Lung (tissue), 11 donors: ENCODE measurements at regions not wholly inside any gene's neighbourhood (a gene's known extent, or its start where the extent isn't known, plus 50 kb on each side); places are given as distances from the start of the nearest gene placed in this dataset.

Source experiments
- ATAC-seq: fragments of 200-7000 bp; cut with Tn5 transposase; one replicate; pipeline ENCODE4 v1.9.1; 2020; ENCODE audit warnings: moderate number of reproducible peaks; ENCODE audit not compliant: insufficient read depth, low FRiP score
- DNase-seq, 3 donors: peaks; one replicate each; pipeline ENCODE4 v3.0.0-alpha.2; 2013 to 2017
- H3K27ac ChIP-seq, 2 donors: one replicate each; pipeline ENCODE4 v1.5.1; 2013; ENCODE audit warnings: mild to moderate bottlenecking in 2 of 2, moderate library complexity in 2 of 2, control low read depth in 1 of 2, inconsistent platforms in 1 of 2, low read depth in 1 of 2, low read length in 1 of 2
- H3K27me3 ChIP-seq, 3 donors: one replicate each; pipeline ENCODE4 v1.5.1; 2013; ENCODE audit warnings: low read length in 2 of 3; ENCODE audit not compliant: control insufficient read depth in 3 of 3, insufficient read depth in 3 of 3
- H3K36me3 ChIP-seq, 4 donors: one replicate each; pipeline ENCODE4 v1.5.1; 2013; ENCODE audit warnings: low read length in 4 of 4, mild to moderate bottlenecking in 1 of 4, moderate library complexity in 1 of 4; ENCODE audit not compliant: control insufficient read depth in 4 of 4, insufficient read depth in 4 of 4
- H3K4me1 ChIP-seq, 5 donors: one replicate each; pipeline ENCODE4 v1.5.1; 2013; ENCODE audit warnings: low read length in 5 of 5, mild to moderate bottlenecking in 2 of 5, moderate library complexity in 1 of 5; ENCODE audit not compliant: control insufficient read depth in 5 of 5, insufficient read depth in 5 of 5
- H3K4me3 ChIP-seq: one replicate; pipeline ENCODE4 v1.5.1; 2013; ENCODE audit warnings: mild to moderate bottlenecking, control low read depth, moderate library complexity
- H3K9ac ChIP-seq, 2 donors: one replicate each; pipeline ENCODE4 v1.5.1; 2013; ENCODE audit warnings: low read length in 2 of 2, control low read depth in 1 of 2; ENCODE audit not compliant: insufficient read depth in 1 of 2
- H3K9me3 ChIP-seq, 4 donors: one replicate each; pipeline ENCODE4 v1.5.1; 2013; ENCODE audit warnings: low read length in 3 of 4, mild to moderate bottlenecking in 1 of 4, moderate library complexity in 1 of 4; ENCODE audit not compliant: control insufficient read depth in 4 of 4, insufficient read depth in 3 of 4
- CTCF ChIP-seq: IDR thresholded peaks from 2 replicates; pipeline ENCODE4 v1.5.1; 2012; ENCODE audit warnings: mild to moderate bottlenecking; ENCODE audit errors: control extremely low read depth, extremely low read depth
- WGBS, 2 donors: extraction: QIAGEN DNeasy Blood & Tissue Kit; methylation state at CpG; one replicate each; pipeline ENCODE4 v1.1.7; 2013; 5-methylcytosine and 5-hydroxymethylcytosine counted together
- donor health status: control.
- donor health status: control.
- donor health status: Bipolar disorder and iron deficiency.
- donor health status: healthy.
- donor health status: DM: yes; HTN: yes; CAD: no.

GRCh38 chr2:193806088-193806774 is 1611.5 kb upstream of the TMEFF2 start:
- H3K27ac ChIP-seq: no peak overlapping the region
- H3K4me3 ChIP-seq: no peak overlapping the region
- WGBS, 2 donors: 76 to 81% methylated on average over 6 of the region's 6 CpGs
- no peak overlapping the region for H3K9ac ChIP-seq
- no peak for TF ChIP-seq CTCF
- H3K9me3 ChIP-seq: no peaks in the 10 kb centered on the region
- no peaks in the 10 kb centered on the region for H3K27me3 ChIP-seq
- no peaks in the 10 kb centered on the region for H3K4me1 ChIP-seq
- H3K36me3 ChIP-seq: no peaks in the 10 kb centered on the region
- DNase-seq: no peak
- ATAC-seq: no peak

- no peak for TF ChIP-seq CTCF
- Histone ChIP-seq H3K27me3 (no peaks in the 10 kb centered on the region), H3K9ac (no peak overlapping the region), H3K27ac (no peak overlapping the region), H3K4me1 (no peaks in the 10 kb centered on the region), H3K9me3 (no peaks in the 10 kb centered on the region), H3K4me3 (no peak overlapping the region), H3K36me3 (no peaks in the 10 kb centered on the region)
- WGBS, 2 donors: 88 to 89% methylated on average over 1 of the region's 1 CpG
- ATAC-seq (no peak), DNase-seq (no peak)
Observed at GRCh38 chr2:193796847-193797246, 1602.1 kb upstream of the TMEFF2 start.

GRCh38 chr2:193793914-193794313 is 1599.2 kb upstream of the TMEFF2 start:
- Histone ChIP-seq H3K27ac (no peak overlapping the region), H3K9me3 (no peaks in the 10 kb centered on the region), H3K9ac (no peak overlapping the region), H3K36me3 (no peaks in the 10 kb centered on the region), H3K27me3 (no peaks in the 10 kb centered on the region), H3K4me1 (no peaks in the 10 kb centered on the region), H3K4me3 (no peak overlapping the region)
- no peak for TF ChIP-seq CTCF
- no peak for DNase-seq
- ATAC-seq: no peak
- 70 to 86% methylated on average over 6 of the region's 6 CpGs for WGBS, 2 donors

GRCh38 chr2:193783681-193784080 is 1588.9 kb upstream of the TMEFF2 start:
- Histone ChIP-seq H3K27me3 (no peaks in the 10 kb centered on the region), H3K9me3 (no peaks in the 10 kb centered on the region), H3K9ac (no peak overlapping the region), H3K36me3 (no peaks in the 10 kb centered on the region), H3K27ac (no peak overlapping the region), H3K4me1 (no peaks in the 10 kb centered on the region), H3K4me3 (no peak overlapping the region)
- no peak for ATAC-seq
- no peak for TF ChIP-seq CTCF
- 52 to 66% methylated on average over 2 of the region's 2 CpGs for WGBS, 2 donors
- no peak for DNase-seq
